ENCODE measurements at regions not wholly inside any gene's neighbourhood (a gene's known extent, or its start where the extent isn't known, plus 50 kb on each side); places are given as distances from the start of the nearest gene placed in this dataset.

GRCh38 chr2:66364495-66365333 is 70.2 kb upstream of the MEIS1 start (continued):
- TF ChIP-seq ZNF792 (tag by site-specific recombination; IDR thresholded peaks at IDR 0.05) (no peak), BCL11A (tag by site-specific recombination; IDR thresholded peaks at IDR 0.05; ENCODE audit: low read depth) (peak; percentile 95), ZBTB21 (tag by site-specific recombination; IDR thresholded peaks at IDR 0.05) (peak; percentile 27; the same call in 1 of the 2 replicates), WT1 (tag by site-specific recombination; IDR thresholded peaks at IDR 0.05) (peak; percentile 90), ZNF362 (tag by site-specific recombination; IDR thresholded peaks at IDR 0.05) (peak; percentile 93), GLIS1 (tag by site-specific recombination; IDR thresholded peaks at IDR 0.05) (peak; percentile 51), ZNF544 (tag by site-specific recombination; IDR thresholded peaks at IDR 0.05) (no peak), ZNF2 (tag by site-specific recombination; IDR thresholded peaks at IDR 0.05) (peak; percentile 60), PRDM4 (tag by site-specific recombination; IDR thresholded peaks at IDR 0.05) (peak; percentile 90), ZNF423 (tag by site-specific recombination; IDR thresholded peaks at IDR 0.05) (no peak), ZSCAN5A (tag by site-specific recombination; IDR thresholded peaks at IDR 0.05) (no peak), BCL11B (tag by site-specific recombination; IDR thresholded peaks at IDR 0.05; ENCODE audit: low read depth) (peak; percentile 92), YY2 (tag by site-specific recombination; IDR thresholded peaks at IDR 0.05) (no peak), PRDM6 (tag by site-specific recombination; IDR thresholded peaks at IDR 0.05) (peak; percentile 89), ZSCAN4 (tag by site-specific recombination; IDR thresholded peaks at IDR 0.05) (peak; percentile 44; the same call in 1 of the 2 replicates), ZNF19 (tag by site-specific recombination; IDR thresholded peaks at IDR 0.05; ENCODE audit: low read depth) (no peak), KLF8 (tag by site-specific recombination; IDR thresholded peaks at IDR 0.05) (peak; percentile 86), KLF7 (tag by site-specific recombination; IDR thresholded peaks at IDR 0.05; ENCODE audit: borderline replicate concordance) (0 out of 2 replicates have a peak, but pooled peaks have one; percentile 32), OSR2 (tag by site-specific recombination; IDR thresholded peaks at IDR 0.05) (peak; percentile 98), ZNF677 (tag by site-specific recombination; IDR thresholded peaks at IDR 0.05) (no peak), ZNF311 (tag by site-specific recombination; IDR thresholded peaks at IDR 0.05; ENCODE audit: borderline replicate concordance) (no peak), TCF7L2 (IDR thresholded peaks at IDR 0.05; ENCODE audit: borderline replicate concordance, low read depth, low read length) (no peak), TSHZ1 (tag by site-specific recombination; IDR thresholded peaks at IDR 0.05; ENCODE audit: borderline replicate concordance) (peak; percentile 90; the same call in 1 of the 2 replicates), ZNF639 (tag by site-specific recombination; IDR thresholded peaks at IDR 0.05) (0 out of 2 replicates have a peak, but pooled peaks have one; percentile 64)
